IMR-90 (cell line): ENCODE measurements at regions not wholly inside any gene's neighbourhood (a gene's known extent, or its start where the extent isn't known, plus 50 kb on each side); places are given as distances from the start of the nearest gene placed in this dataset.

Experiments
- ATAC-seq: fragments of 200-7000 bp; cut with Tn5 transposase; 2 replicates; pipeline ENCODE4 v1.9.1; 2020; ENCODE audit warnings: low read depth, mild to moderate bottlenecking, moderate library complexity
- BruUV-seq: library from RNA; stranded (reverse); fragments of 400-500 nt; replicated peaks from 2 replicates; lab custom pipeline; 2021; lab: Mats Ljungman, UMichigan
- CTCF ChIA-PET: fragments of 300-600 bp; formaldehyde crosslinking; extraction: SDS; loops from one replicate; lab custom pipeline; 2021; ENCODE audit warnings: antibody characterized with exemption; lab: Yijun Ruan, JAX
- POLR2A ChIA-PET: fragments of 300-600 bp; sonication (Branson Sonifier 250); formaldehyde crosslinking; loops from one replicate; lab custom pipeline; 2022; ENCODE audit warnings: antibody characterized with exemption; ENCODE audit not compliant: unreplicated experiment; lab: Charles Lee
- DNase-seq: peaks from one replicate; pipeline ENCODE4 v3.0.0; 2013
- H2AFZ ChIP-seq: replicated peaks from 2 replicates; pipeline ENCODE3; 2013; ENCODE audit warnings: low read length, mild to moderate bottlenecking; ENCODE audit not compliant: poor library complexity
- H2AK5ac ChIP-seq: 2 replicates; pipeline ENCODE4 v1.6.1; 2013; ENCODE audit warnings: low read depth, low read length, inconsistent platforms
- H2AK9ac ChIP-seq: replicated peaks from 2 replicates; pipeline ENCODE3; 2013; ENCODE audit warnings: mild to moderate bottlenecking, low read depth, low read length, moderate library complexity; ENCODE audit not compliant: poor library complexity
- H2BK120ac ChIP-seq: 2 replicates; pipeline ENCODE4 v1.6.1; 2013; ENCODE audit warnings: low read depth, low read length, inconsistent platforms
- H2BK15ac ChIP-seq: 3 replicates; pipeline ENCODE4 v1.6.1; 2013; ENCODE audit warnings: low read depth, low read length, inconsistent platforms
- H2BK20ac ChIP-seq: 2 replicates; pipeline ENCODE4 v1.6.1; 2013; ENCODE audit warnings: low read depth, mild to moderate bottlenecking, inconsistent platforms, low read length, moderate library complexity
- H2BK5ac ChIP-seq: 2 replicates; pipeline ENCODE4 v1.6.1; 2013; ENCODE audit warnings: mild to moderate bottlenecking, low read depth, low read length, inconsistent platforms; ENCODE audit not compliant: poor library complexity, severe bottlenecking
- H3K14ac ChIP-seq: replicated peaks from 2 replicates; pipeline ENCODE4 v1.6.1; 2013; ENCODE audit warnings: low read depth, low read length, inconsistent platforms
- H3K18ac ChIP-seq: 2 replicates; pipeline ENCODE4 v1.6.1; 2013; ENCODE audit warnings: low read depth, low read length, control low read depth
- H3K23ac ChIP-seq: 2 replicates; pipeline ENCODE4 v1.6.1; 2013; ENCODE audit warnings: low read depth, low read length, inconsistent platforms
- H3K27ac ChIP-seq: 2 replicates; pipeline ENCODE4 v1.5.1; 2013; ENCODE audit warnings: mild to moderate bottlenecking, control low read depth, low read length; ENCODE audit not compliant: insufficient read depth
- H3K27me3 ChIP-seq: 2 replicates; pipeline ENCODE4 v1.6.1; 2013; ENCODE audit warnings: low read length; ENCODE audit not compliant: control insufficient read depth, insufficient read depth
- H3K36me3 ChIP-seq: 2 replicates; pipeline ENCODE4 v1.6.1; 2013; ENCODE audit warnings: low read length, mixed read lengths; ENCODE audit not compliant: control insufficient read depth, insufficient read depth
- H3K4ac ChIP-seq: 2 replicates; pipeline ENCODE4 v1.6.1; 2013; ENCODE audit warnings: low read depth, low read length, inconsistent platforms
- H3K4me1 ChIP-seq: 2 replicates; pipeline ENCODE4 v1.6.1; 2013; ENCODE audit warnings: low read length, mixed read lengths; ENCODE audit not compliant: control insufficient read depth, insufficient read depth
- H3K4me2 ChIP-seq: 2 replicates; pipeline ENCODE4 v1.6.1; 2013; ENCODE audit warnings: low read depth, mild to moderate bottlenecking, control low read depth, low read length, moderate library complexity
- H3K4me3 ChIP-seq: 2 replicates; pipeline ENCODE4 v1.5.1; 2013; ENCODE audit warnings: low read depth, mild to moderate bottlenecking, control low read depth, low read length, moderate library complexity; ENCODE audit not compliant: insufficient read depth
- H3K56ac ChIP-seq: 2 replicates; pipeline ENCODE4 v1.6.1; 2013; ENCODE audit warnings: low read length, inconsistent platforms; ENCODE audit not compliant: insufficient read depth; ENCODE audit errors: extremely low read depth
- H3K79me1 ChIP-seq, 2 experiments: 2 replicates each; pipeline ENCODE4 v1.6.1; 2013; ENCODE audit warnings: low read length in 2 of 2, inconsistent platforms in 1 of 2, low read depth in 1 of 2
- H3K9ac ChIP-seq: 2 replicates; pipeline ENCODE4 v1.6.1; 2013; ENCODE audit warnings: low read depth, low read length, control low read depth
- H3K9me1 ChIP-seq: 2 replicates; pipeline ENCODE4 v1.6.1; 2013; ENCODE audit warnings: low read length, inconsistent platforms; ENCODE audit not compliant: insufficient read depth
- H3K9me3 ChIP-seq: 2 replicates; pipeline ENCODE4 v1.6.1; 2013; ENCODE audit warnings: low read length; ENCODE audit not compliant: control insufficient read depth, insufficient read depth
- H4K20me1 ChIP-seq: 2 replicates; pipeline ENCODE4 v1.6.1; 2013; ENCODE audit warnings: low read length, inconsistent platforms; ENCODE audit not compliant: insufficient read depth
- H4K5ac ChIP-seq: 2 replicates; pipeline ENCODE4 v1.6.1; 2013; ENCODE audit warnings: mild to moderate bottlenecking, low read depth, low read length, control low read depth
- H4K8ac ChIP-seq, 2 experiments: 2 replicates each; pipeline ENCODE4 v1.6.1; 2013; ENCODE audit warnings: low read depth in 2 of 2, low read length in 2 of 2, control low read depth in 1 of 2, inconsistent platforms in 1 of 2
- H4K91ac ChIP-seq: 2 replicates; pipeline ENCODE4 v1.6.1; 2013; ENCODE audit warnings: low read depth, low read length, inconsistent platforms; ENCODE audit not compliant: insufficient read depth
- BHLHE40 ChIP-seq: fragments of 150-350 bp; IDR thresholded peaks from 2 replicates; pipeline ENCODE4 v1.6.1; 2016; ENCODE audit warnings: mild to moderate bottlenecking, low read depth, low read length
- CHD1 ChIP-seq: IDR thresholded peaks from 2 replicates; pipeline ENCODE4 v1.6.1; 2012; ENCODE audit warnings: low read depth, low read length, improper control_type of control experiment
- FOS ChIP-seq: fragments of 150-350 bp; IDR thresholded peaks from 2 replicates; pipeline ENCODE4 v1.6.1; 2016; ENCODE audit warnings: low read depth, low read length
- MAFK ChIP-seq: IDR thresholded peaks from 2 replicates; pipeline ENCODE4 v1.6.1; 2012; ENCODE audit warnings: low read depth, low read length, improper control_type of control experiment
- MXI1 ChIP-seq: IDR thresholded peaks from 2 replicates; pipeline ENCODE4 v1.6.1; 2012; ENCODE audit warnings: low read depth, mild to moderate bottlenecking, low read length, moderate library complexity, borderline replicate concordance
- NFE2L2 ChIP-seq: fragments of 150-350 bp; IDR thresholded peaks from 2 replicates; pipeline ENCODE4 v1.6.1; 2016; ENCODE audit warnings: low read depth, mild to moderate bottlenecking, low read length
- POLR2A ChIP-seq: IDR thresholded peaks from 2 replicates; pipeline ENCODE4 v1.6.1; 2012; ENCODE audit warnings: mild to moderate bottlenecking, low read depth, low read length
- RAD21 ChIP-seq: IDR thresholded peaks from 2 replicates; pipeline ENCODE4 v1.6.1; 2012; ENCODE audit warnings: low read length, improper control_type of control experiment
- RCOR1 ChIP-seq: IDR thresholded peaks from 2 replicates; pipeline ENCODE4 v1.6.1; 2012; ENCODE audit warnings: mild to moderate bottlenecking, low read length, improper control_type of control experiment; ENCODE audit not compliant: insufficient replicate concordance
- RFX5 ChIP-seq: IDR thresholded peaks from 2 replicates; pipeline ENCODE4 v1.8.0; 2012; ENCODE audit warnings: low read depth, mild to moderate bottlenecking, low read length, moderate library complexity
- SMC3 ChIP-seq: fragments of 150-350 bp; IDR thresholded peaks from 2 replicates; pipeline ENCODE4 v1.6.1; 2016; ENCODE audit warnings: low read depth, mild to moderate bottlenecking, antibody characterized with exemption, low read length, moderate library complexity
- dilution Hi-C: fragments of 300-500 bp; cut with HindIII; formaldehyde crosslinking; loops from one replicate; pipeline ENCODE4 v1.14.3; 2018; ENCODE audit warnings: low sequenced_read_pairs; ENCODE audit not compliant: unreplicated experiment
- in situ Hi-C: fragments of 300-500 bp; cut with MboI; formaldehyde crosslinking; loops from 3 replicates; pipeline ENCODE4 v1.14.3; 2019; ENCODE audit warnings: low sequenced_read_pairs, inconsistent platforms, mixed read lengths
- intact Hi-C: fragments of 100-400 bp; cut with micrococcal nuclease; formaldehyde crosslinking; loops from 2 replicates; pipeline ENCODE4 v1.10.0; 2022
- TF ChIP-seq, protein P1 (sequence below): fragments of 150-350 bp; IDR thresholded peaks from 2 replicates; pipeline ENCODE4 v1.6.1; 2016; ENCODE audit warnings: low read depth, mild to moderate bottlenecking, low read length, moderate library complexity, borderline replicate concordance
- TF ChIP-seq, protein P2 (sequence below): conservative IDR thresholded peaks from 2 replicates; pipeline ENCODE4 v1.5.1; 2012; ENCODE audit warnings: mild to moderate bottlenecking, low read depth, low read length, improper control_type of control experiment

DNA sequence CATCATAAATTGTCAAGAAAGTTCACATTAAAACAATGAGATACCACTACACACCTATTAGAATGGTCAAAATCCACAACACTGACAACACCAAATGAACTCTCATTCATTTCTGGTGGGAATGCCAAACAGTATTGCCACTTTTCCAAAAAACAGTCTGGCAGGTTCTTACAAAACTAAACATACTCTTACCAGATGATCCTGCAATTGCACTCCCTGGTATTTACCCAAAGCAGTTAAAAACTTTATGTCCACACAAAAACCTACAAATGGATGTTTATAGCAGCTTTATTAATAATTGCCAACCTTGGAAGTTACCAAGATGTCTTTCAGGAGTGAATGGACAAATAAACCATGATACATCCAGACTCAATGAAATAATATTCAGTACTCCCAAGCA is 56.8 kb downstream of the ZNF608 start:
- Histone ChIP-seq H3K23ac (no peak overlapping the region), H3K9ac (no peak overlapping the region), H2BK15ac (no peak overlapping the region), H4K20me1 (no peaks in the 10 kb centered on the region), H3K79me1 (peaks cover 12 to 61% of the 10 kb centered on the region in 2 experiments), H2AFZ (no peak overlapping the region), H2BK20ac (no peak overlapping the region), H3K4me2 (no peak overlapping the region), H4K8ac (no peak overlapping the region), H2BK120ac (no peak overlapping the region), H4K5ac (no peak overlapping the region), H3K14ac (no peak overlapping the region), H3K27ac (no peak overlapping the region), H2AK9ac (no peak overlapping the region), H3K4ac (no peak overlapping the region), H3K9me1 (peaks cover 8% of the 10 kb centered on the region; the same call in 1 of the 2 replicates), H3K18ac (no peak overlapping the region), H2BK5ac (no peak overlapping the region), H3K4me1 (peaks cover 11% of the 10 kb centered on the region), H2AK5ac (no peak overlapping the region), H3K9me3 (no peaks in the 10 kb centered on the region), H3K56ac (no peak overlapping the region), H4K91ac (no peak overlapping the region), H3K27me3 (no peaks in the 10 kb centered on the region), H3K36me3 (no peaks in the 10 kb centered on the region), H3K4me3 (no peak overlapping the region)
- intact Hi-C loops (no loop called here), in situ Hi-C loops (no loop called here), dilution Hi-C loops (no loop called here)
- no peak for DNase-seq
- no peak for TF ChIP-seq MXI1
- no peak for TF ChIP-seq NFE2L2
- TF ChIP-seq FOS, result no peak
- TF ChIP-seq, protein P1, sequence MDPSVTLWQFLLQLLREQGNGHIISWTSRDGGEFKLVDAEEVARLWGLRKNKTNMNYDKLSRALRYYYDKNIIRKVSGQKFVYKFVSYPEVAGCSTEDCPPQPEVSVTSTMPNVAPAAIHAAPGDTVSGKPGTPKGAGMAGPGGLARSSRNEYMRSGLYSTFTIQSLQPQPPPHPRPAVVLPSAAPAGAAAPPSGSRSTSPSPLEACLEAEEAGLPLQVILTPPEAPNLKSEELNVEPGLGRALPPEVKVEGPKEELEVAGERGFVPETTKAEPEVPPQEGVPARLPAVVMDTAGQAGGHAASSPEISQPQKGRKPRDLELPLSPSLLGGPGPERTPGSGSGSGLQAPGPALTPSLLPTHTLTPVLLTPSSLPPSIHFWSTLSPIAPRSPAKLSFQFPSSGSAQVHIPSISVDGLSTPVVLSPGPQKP, result no peak
- TF ChIP-seq MAFK, result no peak
- no peak for TF ChIP-seq BHLHE40
- no peak for TF ChIP-seq SMC3
- TF ChIP-seq RFX5, result no peak
- TF ChIP-seq, protein P2, sequence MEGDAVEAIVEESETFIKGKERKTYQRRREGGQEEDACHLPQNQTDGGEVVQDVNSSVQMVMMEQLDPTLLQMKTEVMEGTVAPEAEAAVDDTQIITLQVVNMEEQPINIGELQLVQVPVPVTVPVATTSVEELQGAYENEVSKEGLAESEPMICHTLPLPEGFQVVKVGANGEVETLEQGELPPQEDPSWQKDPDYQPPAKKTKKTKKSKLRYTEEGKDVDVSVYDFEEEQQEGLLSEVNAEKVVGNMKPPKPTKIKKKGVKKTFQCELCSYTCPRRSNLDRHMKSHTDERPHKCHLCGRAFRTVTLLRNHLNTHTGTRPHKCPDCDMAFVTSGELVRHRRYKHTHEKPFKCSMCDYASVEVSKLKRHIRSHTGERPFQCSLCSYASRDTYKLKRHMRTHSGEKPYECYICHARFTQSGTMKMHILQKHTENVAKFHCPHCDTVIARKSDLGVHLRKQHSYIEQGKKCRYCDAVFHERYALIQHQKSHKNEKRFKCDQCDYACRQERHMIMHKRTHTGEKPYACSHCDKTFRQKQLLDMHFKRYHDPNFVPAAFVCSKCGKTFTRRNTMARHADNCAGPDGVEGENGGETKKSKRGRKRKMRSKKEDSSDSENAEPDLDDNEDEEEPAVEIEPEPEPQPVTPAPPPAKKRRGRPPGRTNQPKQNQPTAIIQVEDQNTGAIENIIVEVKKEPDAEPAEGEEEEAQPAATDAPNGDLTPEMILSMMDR, result no peak
- no peak for TF ChIP-seq RCOR1
- no peak for TF ChIP-seq RAD21
- no peak for TF ChIP-seq CHD1
- TF ChIP-seq POLR2A, result no peak
- ATAC-seq, result no peak
- no TSS peak for BruUV-seq
- POLR2A ChIA-PET, result no interaction called here
- CTCF ChIA-PET, result no interaction called here
